CD4-positive, alpha-beta T cell treated with Interleukin-21 for 1 hour (primary cell): ENCODE measurements at regions not wholly inside any gene's neighbourhood (a gene's known extent, or its start where the extent isn't known, plus 50 kb on each side); places are given as distances from the start of the nearest gene placed in this dataset.

ENCODE experiments used
- DNase-seq: peaks from one replicate; pipeline ENCODE4 v3.0.0-alpha.2; 2020

- DNase-seq = no peak
Observed at GRCh38 chr17:5822281-5823060, 238.2 kb upstream of the NLRP1 start.

GRCh38 chr17:5823219-5823618, 238.9 kb upstream of the NLRP1 start:
- DNase-seq = no peak

- no peak for DNase-seq
Observed at GRCh38 chr17:5825717-5826330, 241.5 kb upstream of the NLRP1 start.

GRCh38 chr17:5826384-5826783, 242.1 kb upstream of the NLRP1 start:
- DNase-seq = no peak

GRCh38 chr17:5830921-5831320, 239.3 kb upstream of the WSCD1 start:
- DNase-seq = no peak

- peak; percentile 25 for DNase-seq
Observed at GRCh38 chr17:5832886-5833285, 237.3 kb upstream of the WSCD1 start.

- no peak for DNase-seq
Observed at GRCh38 chr17:5837055-5837491, 233.1 kb upstream of the WSCD1 start.

GRCh38 chr17:5838661-5839300, 231.4 kb upstream of the WSCD1 start:
- DNase-seq = no peak

GRCh38 chr17:5840811-5841446, 229.2 kb upstream of the WSCD1 start:
- no peak for DNase-seq

GRCh38 chr17:5841862-5842261, 228.3 kb upstream of the WSCD1 start:
- no peak for DNase-seq

GRCh38 chr17:5843366-5844026, 226.7 kb upstream of the WSCD1 start:
- DNase-seq = no peak

GRCh38 chr17:5846001-5846400, 224.2 kb upstream of the WSCD1 start:
- no peak for DNase-seq

- no peak for DNase-seq
Observed at GRCh38 chr17:5854871-5855554, 215.2 kb upstream of the WSCD1 start.

- DNase-seq = no peak
Observed at GRCh38 chr17:5861246-5861645, 208.9 kb upstream of the WSCD1 start.

- no peak for DNase-seq
Observed at GRCh38 chr17:5861854-5862253, 208.3 kb upstream of the WSCD1 start.

GRCh38 chr17:5862395-5862794, 207.8 kb upstream of the WSCD1 start:
- no peak for DNase-seq

- no peak for DNase-seq
Observed at GRCh38 chr17:5864741-5865657, 205.2 kb upstream of the WSCD1 start.

- DNase-seq = no peak
Observed at GRCh38 chr17:5866978-5867377, 203.2 kb upstream of the WSCD1 start.

GRCh38 chr17:5869041-5869745, 201.0 kb upstream of the WSCD1 start:
- DNase-seq = no peak

- no peak for DNase-seq
Observed at GRCh38 chr17:5870231-5870953, 199.8 kb upstream of the WSCD1 start.
